IMR-90 (cell line): ENCODE measurements at regions not wholly inside any gene's neighbourhood (a gene's known extent, or its start where the extent isn't known, plus 50 kb on each side); places are given as distances from the start of the nearest gene placed in this dataset.

Source experiments
- POLR2A ChIP-seq: IDR thresholded peaks from 2 replicates; pipeline ENCODE4 v1.6.1; 2012; ENCODE audit warnings: mild to moderate bottlenecking, low read depth, low read length
- TF ChIP-seq, protein P1 (sequence below): conservative IDR thresholded peaks from 2 replicates; pipeline ENCODE4 v1.5.1; 2012; ENCODE audit warnings: mild to moderate bottlenecking, low read depth, low read length, improper control_type of control experiment

DNA sequence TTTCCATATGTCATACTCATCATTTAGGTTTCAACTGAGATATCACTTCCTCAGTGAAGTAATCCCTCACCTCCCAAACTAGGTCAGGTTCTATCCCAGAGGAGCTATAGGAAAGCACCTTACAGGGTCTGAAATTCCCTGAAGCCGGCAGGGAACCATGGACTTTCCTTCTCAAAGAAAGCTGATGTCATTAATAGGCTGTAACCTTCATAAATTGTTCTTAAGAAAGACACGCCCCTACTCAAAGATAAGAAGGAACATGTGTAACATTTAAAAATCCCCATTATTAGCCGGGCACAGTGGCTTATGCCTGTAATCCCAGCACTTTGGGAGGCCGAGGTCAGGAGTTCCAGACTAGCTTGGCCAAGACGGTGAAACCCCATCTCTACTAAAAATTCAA, 50.0 kb upstream of the RNGTT start:
- TF ChIP-seq POLR2A, result no peak
- TF ChIP-seq, protein P1, sequence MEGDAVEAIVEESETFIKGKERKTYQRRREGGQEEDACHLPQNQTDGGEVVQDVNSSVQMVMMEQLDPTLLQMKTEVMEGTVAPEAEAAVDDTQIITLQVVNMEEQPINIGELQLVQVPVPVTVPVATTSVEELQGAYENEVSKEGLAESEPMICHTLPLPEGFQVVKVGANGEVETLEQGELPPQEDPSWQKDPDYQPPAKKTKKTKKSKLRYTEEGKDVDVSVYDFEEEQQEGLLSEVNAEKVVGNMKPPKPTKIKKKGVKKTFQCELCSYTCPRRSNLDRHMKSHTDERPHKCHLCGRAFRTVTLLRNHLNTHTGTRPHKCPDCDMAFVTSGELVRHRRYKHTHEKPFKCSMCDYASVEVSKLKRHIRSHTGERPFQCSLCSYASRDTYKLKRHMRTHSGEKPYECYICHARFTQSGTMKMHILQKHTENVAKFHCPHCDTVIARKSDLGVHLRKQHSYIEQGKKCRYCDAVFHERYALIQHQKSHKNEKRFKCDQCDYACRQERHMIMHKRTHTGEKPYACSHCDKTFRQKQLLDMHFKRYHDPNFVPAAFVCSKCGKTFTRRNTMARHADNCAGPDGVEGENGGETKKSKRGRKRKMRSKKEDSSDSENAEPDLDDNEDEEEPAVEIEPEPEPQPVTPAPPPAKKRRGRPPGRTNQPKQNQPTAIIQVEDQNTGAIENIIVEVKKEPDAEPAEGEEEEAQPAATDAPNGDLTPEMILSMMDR, result no peak
